Fibroblast of skin of left quadriceps (primary cell): ENCODE measurements at regions not wholly inside any gene's neighbourhood (a gene's known extent, or its start where the extent isn't known, plus 50 kb on each side); places are given as distances from the start of the nearest gene placed in this dataset.
A peak's percentile ranks its signal among the peaks of the same experiment; 100 is the strongest.
"Not testable (repeated sequence)": the region's sequence is repeated elsewhere in the genome, so short reads cannot be mapped to it uniquely, and the experiment has no call there.

Source experiments
- DNase-seq, 2 experiments: peaks; one replicate each; pipeline ENCODE4 v3.0.0-alpha.2; 2013; ENCODE audit warnings: low read depth in 2 of 2

- DNase-seq, result peak; percentile 39 to 42
Measured at GRCh38 chr17:71760062-71760720, 360.6 kb upstream of the SOX9 start.

- DNase-seq, result no peak
Measured at GRCh38 chr17:71762526-71762925, 358.3 kb upstream of the SOX9 start.

GRCh38 chr17:71764505-71764904, 356.3 kb upstream of the SOX9 start:
- no peak for DNase-seq

- peak in 1 of 2 experiments; percentile 21 for DNase-seq
Measured at GRCh38 chr17:71765437-71765836, 355.4 kb upstream of the SOX9 start.

- DNase-seq, result no peak
Measured at GRCh38 chr17:71769850-71770249, 351.0 kb upstream of the SOX9 start.

- no peak for DNase-seq
Measured at GRCh38 chr17:71777048-71777640, 343.7 kb upstream of the SOX9 start.

- DNase-seq, result no peak
Measured at GRCh38 chr17:71779482-71779881, 341.3 kb upstream of the SOX9 start.

- DNase-seq, result no peak
Measured at GRCh38 chr17:71780596-71780995, 340.2 kb upstream of the SOX9 start.

- DNase-seq, result not testable (repeated sequence)
Measured at GRCh38 chr17:71782021-71782420, 338.8 kb upstream of the SOX9 start.

- DNase-seq, result peak; percentile 21
Measured at GRCh38 chr17:71790791-71791190, 330.0 kb upstream of the SOX9 start.

GRCh38 chr17:71791311-71791710, 329.5 kb upstream of the SOX9 start:
- DNase-seq, result no peak

- DNase-seq, result peak; percentile 55 to 61
Measured at GRCh38 chr17:71792966-71793365, 327.9 kb upstream of the SOX9 start.

GRCh38 chr17:71793518-71793917, 327.3 kb upstream of the SOX9 start:
- DNase-seq, result no peak

GRCh38 chr17:71798701-71799100, 322.1 kb upstream of the SOX9 start:
- no peak for DNase-seq

GRCh38 chr17:71799657-71800056, 321.2 kb upstream of the SOX9 start:
- DNase-seq, result no peak

GRCh38 chr17:71801301-71801700, 319.5 kb upstream of the SOX9 start:
- DNase-seq, result no peak

GRCh38 chr17:71802663-71803062, 318.2 kb upstream of the SOX9 start:
- DNase-seq, result no peak

- no peak for DNase-seq
Measured at GRCh38 chr17:71803656-71804284, 317.1 kb upstream of the SOX9 start.

GRCh38 chr17:71809537-71809936, 311.3 kb upstream of the SOX9 start:
- DNase-seq, result no peak

GRCh38 chr17:71813861-71814260, 307.0 kb upstream of the SOX9 start:
- peak; percentile 42 to 43 for DNase-seq

GRCh38 chr17:71821511-71821910, 299.3 kb upstream of the SOX9 start:
- peak; percentile 46 to 53 for DNase-seq

GRCh38 chr17:71824671-71825070, 296.1 kb upstream of the SOX9 start:
- DNase-seq, result no peak

GRCh38 chr17:71825687-71826086, 295.1 kb upstream of the SOX9 start:
- no peak for DNase-seq
